ENCODE measurements at regions not wholly inside any gene's neighbourhood (a gene's known extent, or its start where the extent isn't known, plus 50 kb on each side); places are given as distances from the start of the nearest gene placed in this dataset.

GRCh38 chr12:33551006-33551405 is 111.4 kb upstream of the SYT10 start:
- no peak for TF ChIP-seq ZNF600 (tag by site-specific recombination; IDR thresholded peaks at IDR 0.05)
- no peak for TF ChIP-seq ZBTB1 (tag by site-specific recombination; IDR thresholded peaks at IDR 0.05)
- TF ChIP-seq IKZF3 (tag by site-specific recombination; IDR thresholded peaks at IDR 0.05) = no peak
- no peak for TF ChIP-seq CTCF (tag by site-specific recombination; IDR thresholded peaks at IDR 0.05)
